ENCODE measurements at regions not wholly inside any gene's neighbourhood (a gene's known extent, or its start where the extent isn't known, plus 50 kb on each side); places are given as distances from the start of the nearest gene placed in this dataset.

DNA sequence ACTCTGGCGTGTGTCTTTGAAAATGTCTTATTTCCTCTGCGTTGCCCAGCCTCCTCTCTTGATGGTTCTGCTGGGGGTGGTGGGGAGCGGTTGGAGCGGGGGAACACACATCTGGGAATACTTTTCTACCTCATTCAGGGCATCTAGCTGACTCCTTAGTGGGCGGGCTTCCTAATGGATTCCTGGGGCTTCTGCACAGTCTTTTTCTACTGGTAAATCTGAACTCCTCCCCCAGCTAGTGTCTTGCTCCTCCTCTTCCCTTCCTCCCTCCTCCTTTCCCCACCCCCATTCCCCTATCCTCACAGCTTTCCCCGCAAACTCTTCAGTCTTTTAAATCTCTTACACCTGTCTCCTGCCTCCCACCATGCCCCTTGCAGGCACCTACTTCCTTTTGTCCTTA is 74.4 kb downstream of the PRL start:
- Mint-ChIP-seq H3K36me3 (no peaks in the 10 kb centered on the region), H3K4me1 (no peaks in the 10 kb centered on the region), H3K4me3 (no peak overlapping the region), H3K27ac (no peak overlapping the region), H3K9me3 (no peaks in the 10 kb centered on the region), H3K27me3 (ENCODE audit: low read depth in 2 of 2) (no peaks in the 10 kb centered on the region)
- WGBS (ENCODE audit: insufficient coverage) = 91% methylated on average over 6 of the region's 6 CpGs
- Histone ChIP-seq H3K27ac (ENCODE audit: low read length) (no peak overlapping the region), H3K36me3 (ENCODE audit: control insufficient read depth, insufficient read depth, low read length) (no peaks in the 10 kb centered on the region), H3K9me3 (ENCODE audit: control insufficient read depth, insufficient read depth, low read length) (no peaks in the 10 kb centered on the region), H3K4me3 (ENCODE audit: low read length) (no peak overlapping the region), H3K27me3 (ENCODE audit: control insufficient read depth, insufficient read depth, low read length) (no peaks in the 10 kb centered on the region), H3K4me1 (ENCODE audit: control insufficient read depth, insufficient read depth, low read length) (no peaks in the 10 kb centered on the region)
- TF ChIP-seq CTCF (IDR thresholded peaks at IDR 0.05) = no peak
- ATAC-seq (no peak), DNase-seq (no peak)
- intact Hi-C loops (cut with micrococcal nuclease) = no loop called here

GRCh38 chr6:22227824-22228610 is 68.8 kb downstream of the PRL start:
- DNase-seq (no peak), ATAC-seq (no peak)
- Mint-ChIP-seq H3K4me3 (no peak overlapping the region), H3K36me3 (no peaks in the 10 kb centered on the region), H3K27ac (no peak overlapping the region), H3K9me3 (no peaks in the 10 kb centered on the region), H3K27me3 (ENCODE audit: low read depth in 2 of 2) (no peaks in the 10 kb centered on the region), H3K4me1 (no peaks in the 10 kb centered on the region)
- Histone ChIP-seq H3K9me3 (ENCODE audit: control insufficient read depth, insufficient read depth, low read length) (no peaks in the 10 kb centered on the region), H3K27ac (ENCODE audit: low read length) (no peak overlapping the region), H3K36me3 (ENCODE audit: control insufficient read depth, insufficient read depth, low read length) (no peaks in the 10 kb centered on the region), H3K4me1 (ENCODE audit: control insufficient read depth, insufficient read depth, low read length) (no peaks in the 10 kb centered on the region), H3K4me3 (ENCODE audit: low read length) (no peak overlapping the region), H3K27me3 (ENCODE audit: control insufficient read depth, insufficient read depth, low read length) (no peaks in the 10 kb centered on the region)
- 70% methylated on average over 1 of the region's 2 CpGs for WGBS (ENCODE audit: insufficient coverage)
- intact Hi-C loops (cut with micrococcal nuclease) = no loop called here
- TF ChIP-seq CTCF (IDR thresholded peaks at IDR 0.05) = no peak

GRCh38 chr6:22231050-22231449 is 65.8 kb downstream of the PRL start:
- Mint-ChIP-seq H3K27ac (no peak overlapping the region), H3K4me1 (no peaks in the 10 kb centered on the region), H3K9me3 (peaks cover 2 to 3% of the 10 kb centered on the region in 2 donors), H3K36me3 (no peaks in the 10 kb centered on the region), H3K4me3 (no peak overlapping the region), H3K27me3 (ENCODE audit: low read depth in 2 of 2) (no peaks in the 10 kb centered on the region)
- Histone ChIP-seq H3K9me3 (ENCODE audit: control insufficient read depth, insufficient read depth, low read length) (no peaks in the 10 kb centered on the region), H3K27ac (ENCODE audit: low read length) (no peak overlapping the region), H3K4me1 (ENCODE audit: control insufficient read depth, insufficient read depth, low read length) (no peaks in the 10 kb centered on the region), H3K4me3 (ENCODE audit: low read length) (no peak overlapping the region), H3K36me3 (ENCODE audit: control insufficient read depth, insufficient read depth, low read length) (no peaks in the 10 kb centered on the region), H3K27me3 (ENCODE audit: control insufficient read depth, insufficient read depth, low read length) (no peaks in the 10 kb centered on the region)
- WGBS (ENCODE audit: insufficient coverage) = 78% methylated on average over 7 of the region's 7 CpGs
- DNase-seq (no peak), ATAC-seq (no peak)
- intact Hi-C loops (cut with micrococcal nuclease) = no loop called here
- TF ChIP-seq CTCF (IDR thresholded peaks at IDR 0.05) = no peak

DNA sequence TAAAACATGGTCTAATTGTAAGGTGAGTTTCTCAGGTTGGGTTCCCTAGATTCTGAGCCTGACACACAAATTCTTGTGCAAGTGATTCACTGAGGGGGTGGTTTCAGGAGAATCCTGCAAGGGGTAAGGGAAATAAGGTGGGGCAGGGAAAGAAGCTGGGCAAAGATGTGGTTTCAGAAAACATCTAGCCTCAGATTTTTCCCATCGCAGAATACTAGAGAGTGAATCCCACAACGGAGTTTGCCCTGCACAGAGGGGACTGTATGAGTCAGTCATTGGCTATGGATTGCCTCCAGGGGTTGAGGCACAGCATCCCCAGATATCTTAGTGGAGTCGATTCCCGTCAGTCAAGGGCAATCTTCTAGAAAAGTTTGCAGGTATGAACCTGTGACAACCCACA is 65.2 kb downstream of the PRL start:
- H3K9me3 Mint-ChIP-seq = peaks cover 4% of the 10 kb centered on the region in 2 donors
- H3K4me3 Mint-ChIP-seq = no peak overlapping the region
- H3K4me3 ChIP-seq (ENCODE audit: low read length) = no peak overlapping the region
- H3K4me1 ChIP-seq (ENCODE audit: control insufficient read depth, insufficient read depth, low read length) = no peaks in the 10 kb centered on the region
- H3K4me1 Mint-ChIP-seq = no peaks in the 10 kb centered on the region
- TF ChIP-seq CTCF (IDR thresholded peaks at IDR 0.05) = no peak
- intact Hi-C loops (cut with micrococcal nuclease) = no loop called here
- DNase-seq (no peak), ATAC-seq (no peak)
- no peak overlapping the region for H3K27ac Mint-ChIP-seq
- no peaks in the 10 kb centered on the region for H3K36me3 ChIP-seq (ENCODE audit: control insufficient read depth, insufficient read depth, low read length)
- no peaks in the 10 kb centered on the region for H3K9me3 ChIP-seq (ENCODE audit: control insufficient read depth, insufficient read depth, low read length)
- 86% methylated on average over 4 of the region's 4 CpGs for WGBS (ENCODE audit: insufficient coverage)
- H3K27me3 ChIP-seq (ENCODE audit: control insufficient read depth, insufficient read depth, low read length) = no peaks in the 10 kb centered on the region
- no peaks in the 10 kb centered on the region for H3K27me3 Mint-ChIP-seq (ENCODE audit: low read depth in 2 of 2)
- H3K27ac ChIP-seq (ENCODE audit: low read length) = no peak overlapping the region
- H3K36me3 Mint-ChIP-seq = no peaks in the 10 kb centered on the region
